ENCODE measurements at regions not wholly inside any gene's neighbourhood (a gene's known extent, or its start where the extent isn't known, plus 50 kb on each side); places are given as distances from the start of the nearest gene placed in this dataset.

GRCh38 chr10:83555264-83555663 lies 584.0 kb upstream of the GHITM start:
- TF ChIP-seq CTCF (IDR thresholded peaks at IDR 0.05; ENCODE audit: insufficient read depth, low read length, poor library complexity, severe bottlenecking) (no peak), EZH2phosphoT487 (conservative IDR thresholded peaks at IDR 0.05; ENCODE audit: low read length) (no peak)

Data from SU-DHL-6 (cell line).